D341Med (cell line): ENCODE measurements at regions not wholly inside any gene's neighbourhood (a gene's known extent, or its start where the extent isn't known, plus 50 kb on each side); places are given as distances from the start of the nearest gene placed in this dataset.

Experiments used
- DNase-seq: peaks from one replicate; pipeline ENCODE4 v3.0.0; 2012; ENCODE audit warnings: low spot score

- DNase-seq, result no peak
Observed at GRCh38 chr17:74015990-74016389, 187.5 kb upstream of the RPL38 start.

GRCh38 chr17:74016461-74016860 is 187.0 kb upstream of the RPL38 start:
- DNase-seq, result no peak

- no peak for DNase-seq
Observed at GRCh38 chr17:74017466-74017865, 186.0 kb upstream of the RPL38 start.

- DNase-seq, result no peak
Observed at GRCh38 chr17:74018115-74018514, 185.4 kb upstream of the RPL38 start.

- no peak for DNase-seq
Observed at GRCh38 chr17:74019271-74019670, 184.2 kb upstream of the RPL38 start.

GRCh38 chr17:74019860-74020259 is 183.6 kb upstream of the RPL38 start:
- no peak for DNase-seq

GRCh38 chr17:74020522-74020921 is 183.0 kb upstream of the RPL38 start:
- no peak for DNase-seq

GRCh38 chr17:74024871-74025531 is 178.5 kb upstream of the RPL38 start:
- DNase-seq, result no peak

GRCh38 chr17:74027444-74027843 is 176.0 kb upstream of the RPL38 start:
- no peak for DNase-seq

- no peak for DNase-seq
Observed at GRCh38 chr17:74028354-74029116, 174.9 kb upstream of the RPL38 start.

GRCh38 chr17:74031316-74032090 is 172.0 kb upstream of the RPL38 start:
- peak; percentile 91 for DNase-seq

GRCh38 chr17:74032222-74032621 is 171.3 kb upstream of the RPL38 start:
- DNase-seq, result no peak

GRCh38 chr17:74037320-74037719 is 166.2 kb upstream of the RPL38 start:
- peak; percentile 89 for DNase-seq

- no peak for DNase-seq
Observed at GRCh38 chr17:74040291-74040690, 163.2 kb upstream of the RPL38 start.

GRCh38 chr17:74040729-74041128 is 162.7 kb upstream of the RPL38 start:
- DNase-seq, result peak; percentile 71

GRCh38 chr17:74041869-74042640 is 161.4 kb upstream of the RPL38 start:
- DNase-seq, result no peak

- DNase-seq, result no peak
Observed at GRCh38 chr17:74042744-74043486, 160.6 kb upstream of the RPL38 start.

GRCh38 chr17:74043976-74044375 is 159.5 kb upstream of the RPL38 start:
- no peak for DNase-seq

GRCh38 chr17:74045608-74046280 is 157.7 kb upstream of the RPL38 start:
- no peak for DNase-seq

GRCh38 chr17:74049167-74049966 is 154.1 kb upstream of the RPL38 start:
- peak; percentile 72 for DNase-seq
